ENCODE measurements at regions not wholly inside any gene's neighbourhood (a gene's known extent, or its start where the extent isn't known, plus 50 kb on each side); places are given as distances from the start of the nearest gene placed in this dataset.

GRCh38 chr13:37316935-37317334, 211.5 kb upstream of the CSNK1A1L start:
- TF ChIP-seq CTCF (IDR thresholded peaks at IDR 0.05; ENCODE audit: low read depth, low read length): no peak
- no peak for DNase-seq (ENCODE audit: extremely low read depth, low read depth)

- DNase-seq (ENCODE audit: extremely low read depth, low read depth): peak; percentile 63
- TF ChIP-seq CTCF (IDR thresholded peaks at IDR 0.05; ENCODE audit: low read depth, low read length): no peak
Observed at GRCh38 chr13:37313372-37313771, 207.9 kb upstream of the CSNK1A1L start.

GRCh38 chr13:37306778-37307544, 201.5 kb upstream of the CSNK1A1L start:
- TF ChIP-seq CTCF (IDR thresholded peaks at IDR 0.05; ENCODE audit: low read depth, low read length): no peak
- peak; percentile 74 for DNase-seq (ENCODE audit: extremely low read depth, low read depth)

- DNase-seq (ENCODE audit: extremely low read depth, low read depth): no peak
- TF ChIP-seq CTCF (IDR thresholded peaks at IDR 0.05; ENCODE audit: low read depth, low read length): no peak
Observed at GRCh38 chr13:37303606-37304005, 198.1 kb upstream of the CSNK1A1L start.

GRCh38 chr13:37302686-37303085, 197.2 kb upstream of the CSNK1A1L start:
- no peak for DNase-seq (ENCODE audit: extremely low read depth, low read depth)
- no peak for TF ChIP-seq CTCF (IDR thresholded peaks at IDR 0.05; ENCODE audit: low read depth, low read length)

GRCh38 chr13:37295573-37295972, 190.1 kb upstream of the CSNK1A1L start:
- no peak for TF ChIP-seq CTCF (IDR thresholded peaks at IDR 0.05; ENCODE audit: low read depth, low read length)
- no peak for DNase-seq (ENCODE audit: extremely low read depth, low read depth)

- TF ChIP-seq CTCF (IDR thresholded peaks at IDR 0.05; ENCODE audit: low read depth, low read length): no peak
- DNase-seq (ENCODE audit: extremely low read depth, low read depth): no peak
Observed at GRCh38 chr13:37295071-37295470, 189.6 kb upstream of the CSNK1A1L start.
